Stimulated activated CD8-positive, alpha-beta memory T cell treated with anti-CD3 and anti-CD28 coated beads, Interleukin-15, amount 100 ng/mL, for 1 hour (primary cell): ENCODE measurements at regions not wholly inside any gene's neighbourhood (a gene's known extent, or its start where the extent isn't known, plus 50 kb on each side); places are given as distances from the start of the nearest gene placed in this dataset.
A peak's percentile ranks its signal among the peaks of the same experiment; 100 is the strongest.

Source experiments
- DNase-seq: peaks from one replicate; pipeline ENCODE4 v3.0.0-alpha.2; 2020; ENCODE audit warnings: low read depth

- DNase-seq: no peak
Measured at GRCh38 chr5:88144219-88145001, 124.2 kb downstream of the TMEM161B start.

GRCh38 chr5:88143693-88144218 is 124.9 kb downstream of the TMEM161B start:
- DNase-seq: no peak

- no peak for DNase-seq
Measured at GRCh38 chr5:88142886-88143692, 125.6 kb downstream of the TMEM161B start.

GRCh38 chr5:88142636-88142885 is 126.1 kb downstream of the TMEM161B start:
- DNase-seq: no peak

- DNase-seq: peak; percentile 66
Measured at GRCh38 chr5:88140856-88141752, 127.5 kb downstream of the TMEM161B start.

- no peak for DNase-seq
Measured at GRCh38 chr5:88140396-88140855, 128.2 kb downstream of the TMEM161B start.

GRCh38 chr5:88130211-88130815 is 138.3 kb downstream of the TMEM161B start:
- DNase-seq: no peak

- DNase-seq: no peak
Measured at GRCh38 chr5:88128813-88129212, 139.8 kb downstream of the TMEM161B start.

GRCh38 chr5:88119535-88120125 is 149.0 kb downstream of the TMEM161B start:
- no peak for DNase-seq

- no peak for DNase-seq
Measured at GRCh38 chr5:88118179-88118578, 150.5 kb downstream of the TMEM161B start.

- no peak for DNase-seq
Measured at GRCh38 chr5:88117546-88117945, 151.1 kb downstream of the TMEM161B start.

GRCh38 chr5:88116396-88116795 is 152.2 kb downstream of the TMEM161B start:
- no peak for DNase-seq

- DNase-seq: no peak
Measured at GRCh38 chr5:88115211-88115610, 153.4 kb downstream of the TMEM161B start.

- DNase-seq: no peak
Measured at GRCh38 chr5:88113429-88113828, 155.2 kb downstream of the TMEM161B start.

GRCh38 chr5:88109818-88110217 is 158.8 kb downstream of the TMEM161B start:
- no peak for DNase-seq

GRCh38 chr5:88108490-88109279 is 160.0 kb downstream of the TMEM161B start:
- DNase-seq: no peak

- DNase-seq: no peak
Measured at GRCh38 chr5:88094906-88095496, 173.6 kb downstream of the TMEM161B start.

GRCh38 chr5:88094403-88094802 is 174.2 kb downstream of the TMEM161B start:
- no peak for DNase-seq

GRCh38 chr5:88093765-88094164 is 174.9 kb downstream of the TMEM161B start:
- DNase-seq: no peak

- DNase-seq: no peak
Measured at GRCh38 chr5:88092958-88093605, 175.6 kb downstream of the TMEM161B start.
